Adrenal gland (tissue), 9 donors: ENCODE measurements at regions not wholly inside any gene's neighbourhood (a gene's known extent, or its start where the extent isn't known, plus 50 kb on each side); places are given as distances from the start of the nearest gene placed in this dataset.

ENCODE experiments used
- DNase-seq, 7 donors: peaks; one replicate each; pipeline ENCODE4 v3.0.0-alpha.2; 2019 to 2020
- H3K27ac ChIP-seq, 5 donors: fragments of 200-600 bp; sonication (generic) in 4 of 5; 1 replicate in 3 of 5; 2 replicates in 2 of 5; pipeline versions ENCODE4 v1.5.1 to v1.8.0; 2016 to 2020; ENCODE audit warnings: mild to moderate bottlenecking in 1 of 5
- H3K27me3 ChIP-seq: fragments of 200-600 bp; 2 replicates; pipeline ENCODE4 v1.8.0; 2021
- H3K36me3 ChIP-seq, 2 donors: fragments of 200-600 bp; replicated peaks in 1 of 2; 1 replicate in 1 of 2; 2 replicates in 1 of 2; pipeline versions ENCODE4 v1.5.1 to v1.8.0; 2018 to 2022
- H3K4me1 ChIP-seq, 2 donors: fragments of 200-600 bp; replicated peaks in 1 of 2; 1 replicate in 1 of 2; 2 replicates in 1 of 2; pipeline versions ENCODE4 v1.5.1 to v1.8.0; 2018 to 2021
- H3K4me3 ChIP-seq, 4 donors: fragments of 200-600 bp; sonication (generic) in 3 of 4; one replicate each; pipeline ENCODE4 v1.5.1; 2016 to 2018
- H3K9me3 ChIP-seq, 3 donors: fragments of 200-600 bp; sonication (generic) in 1 of 3; replicated peaks in 1 of 3; 1 replicate in 2 of 3; 2 replicates in 1 of 3; pipeline versions ENCODE4 v1.5.1 to v1.8.0; 2016 to 2021
- POLR2A ChIP-seq, 2 donors: fragments of 450-650 bp; IDR thresholded peaks; one replicate each; pipeline ENCODE4 v1.6.1; 2017; ENCODE audit warnings: antibody characterized with exemption in 2 of 2, mild to moderate bottlenecking in 2 of 2, moderate library complexity in 1 of 2
- WGBS, 4 donors: extraction: QIAGEN DNeasy Blood & Tissue Kit in 2 of 4; methylation state at CpG; one replicate each; pipeline versions ENCODE4 v1.1.5 to v1.1.7; 2013 to 2017; 5-methylcytosine and 5-hydroxymethylcytosine counted together
- intact Hi-C, 2 donors: fragments of 100-400 bp; cut with DNase I; formaldehyde crosslinking; loops; one replicate each; pipeline versions ENCODE4 v1.14.1 to v1.15.0; 2022 to 2023
- TF ChIP-seq, protein P1 (sequence below), 6 experiments: fragments of 450-650 bp in 4 of 6; fragments of 200-600 bp in 2 of 6; sonication (generic) in 1 of 6; IDR thresholded peaks; 1 replicate in 5 of 6; 2 replicates in 1 of 6; pipeline versions ENCODE4 v1.5.1 to v1.8.0; 2016 to 2021; ENCODE audit warnings: antibody characterized with exemption in 6 of 6, mild to moderate bottlenecking in 2 of 6, moderate library complexity in 1 of 6
- donor health status: healthy with polysubstance abuse.
- donor health status: Bipolar disorder and iron deficiency.
- donor health status: DM: yes; HTN: yes; CAD: no.
- donor health status: DM: no; HTN: no; CAD: no.
- donor health status: DM: no; HTN: no; CAD: no.

DNA sequence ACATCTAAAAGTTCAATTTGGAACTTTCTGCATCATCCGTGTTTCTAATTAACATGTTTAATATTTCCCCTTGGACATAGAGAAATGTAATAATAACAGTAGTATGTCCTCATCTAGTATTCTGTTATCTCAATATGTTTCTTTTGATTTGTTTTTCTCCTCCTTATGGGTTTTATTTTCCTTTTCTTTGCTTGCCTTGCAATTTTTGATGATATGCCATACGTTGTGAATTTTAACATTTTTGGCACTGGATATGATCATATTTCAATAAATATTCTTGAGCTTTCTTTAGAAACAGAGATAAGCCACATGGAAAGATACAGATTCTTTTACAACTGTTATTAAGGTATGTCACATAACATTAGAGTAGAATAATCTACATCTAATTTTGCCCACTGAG lies 1316.2 kb downstream of the CDH8 start:
- DNase-seq = no peak
- Histone ChIP-seq H3K9me3 (peaks cover 0 to 8% (median 0%) of the 10 kb centered on the region in 3 donors), H3K27me3 (no peaks in the 10 kb centered on the region), H3K4me1 (no peaks in the 10 kb centered on the region), H3K4me3 (no peak overlapping the region), H3K27ac (no peak overlapping the region), H3K36me3 (no peaks in the 10 kb centered on the region)
- TF ChIP-seq POLR2A (IDR thresholded peaks at IDR 0.05) = no peak
- TF ChIP-seq, protein P1, sequence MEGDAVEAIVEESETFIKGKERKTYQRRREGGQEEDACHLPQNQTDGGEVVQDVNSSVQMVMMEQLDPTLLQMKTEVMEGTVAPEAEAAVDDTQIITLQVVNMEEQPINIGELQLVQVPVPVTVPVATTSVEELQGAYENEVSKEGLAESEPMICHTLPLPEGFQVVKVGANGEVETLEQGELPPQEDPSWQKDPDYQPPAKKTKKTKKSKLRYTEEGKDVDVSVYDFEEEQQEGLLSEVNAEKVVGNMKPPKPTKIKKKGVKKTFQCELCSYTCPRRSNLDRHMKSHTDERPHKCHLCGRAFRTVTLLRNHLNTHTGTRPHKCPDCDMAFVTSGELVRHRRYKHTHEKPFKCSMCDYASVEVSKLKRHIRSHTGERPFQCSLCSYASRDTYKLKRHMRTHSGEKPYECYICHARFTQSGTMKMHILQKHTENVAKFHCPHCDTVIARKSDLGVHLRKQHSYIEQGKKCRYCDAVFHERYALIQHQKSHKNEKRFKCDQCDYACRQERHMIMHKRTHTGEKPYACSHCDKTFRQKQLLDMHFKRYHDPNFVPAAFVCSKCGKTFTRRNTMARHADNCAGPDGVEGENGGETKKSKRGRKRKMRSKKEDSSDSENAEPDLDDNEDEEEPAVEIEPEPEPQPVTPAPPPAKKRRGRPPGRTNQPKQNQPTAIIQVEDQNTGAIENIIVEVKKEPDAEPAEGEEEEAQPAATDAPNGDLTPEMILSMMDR (IDR thresholded peaks at IDR 0.05) = no peak
- WGBS, 4 donors = 66 to 79% (median 73%) methylated on average over 2 of the region's 2 CpGs
- intact Hi-C loops = no loop called here

DNA sequence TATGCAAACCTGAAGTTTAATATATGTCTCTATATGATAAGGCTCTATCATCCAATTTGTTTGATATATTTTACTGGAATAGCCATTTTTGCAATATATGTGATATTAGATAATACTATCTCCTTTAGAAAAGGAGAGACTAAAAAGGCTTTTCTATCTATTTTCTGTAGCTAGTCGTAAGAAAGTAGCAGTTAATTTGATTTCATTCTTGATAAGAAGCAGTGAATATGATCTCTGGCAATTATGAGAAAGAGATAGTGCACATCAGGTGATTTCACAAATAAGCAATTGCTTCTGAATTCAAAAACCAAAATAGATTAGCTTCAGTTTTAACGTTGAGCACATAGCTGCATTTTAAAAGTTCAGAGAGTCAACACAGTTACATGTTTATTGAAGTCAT lies 1318.4 kb downstream of the CDH8 start:
- TF ChIP-seq POLR2A (IDR thresholded peaks at IDR 0.05) = no peak
- TF ChIP-seq, protein P1 (IDR thresholded peaks at IDR 0.05) = no peak
- H3K27me3 ChIP-seq = no peaks in the 10 kb centered on the region
- no peaks in the 10 kb centered on the region for H3K36me3 ChIP-seq
- no peak overlapping the region for H3K27ac ChIP-seq
- H3K4me3 ChIP-seq = no peak overlapping the region
- no peak for DNase-seq
- 60 to 71% (median 68%) methylated on average over 2 of the region's 2 CpGs for WGBS, 4 donors
- no peaks in the 10 kb centered on the region for H3K4me1 ChIP-seq
- intact Hi-C loops = no loop called here
- peaks cover 0 to 8% (median 0%) of the 10 kb centered on the region in 3 donors for H3K9me3 ChIP-seq

DNA sequence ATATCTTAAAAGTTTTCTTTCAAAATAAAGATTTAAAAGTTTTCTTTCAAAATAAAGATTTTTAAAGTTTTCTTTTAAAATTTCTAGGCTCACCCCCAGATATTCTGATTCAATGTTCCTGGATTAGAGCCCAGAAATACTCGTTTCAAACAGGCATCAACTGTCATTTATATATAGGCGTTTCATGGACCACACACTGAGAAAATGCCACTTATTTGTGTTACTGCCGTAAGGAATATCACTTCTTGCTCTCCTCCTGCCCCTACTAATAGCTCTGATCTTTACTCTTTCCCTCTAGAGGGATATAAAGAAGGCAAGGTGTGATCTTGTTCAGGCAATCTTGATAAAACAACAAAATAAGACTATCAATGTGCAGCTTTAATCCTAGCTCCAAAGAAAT lies 1324.1 kb downstream of the CDH8 start:
- TF ChIP-seq, protein P1 (IDR thresholded peaks at IDR 0.05) = no peak
- TF ChIP-seq POLR2A (IDR thresholded peaks at IDR 0.05) = no peak
- DNase-seq = no peak
- intact Hi-C loops = no loop called here
- H3K27ac ChIP-seq = no peak overlapping the region
- no peaks in the 10 kb centered on the region for H3K4me1 ChIP-seq
- peaks cover 0 to 8% (median 0%) of the 10 kb centered on the region in 3 donors for H3K9me3 ChIP-seq
- WGBS, 4 donors = 28 to 42% (median 37%) methylated on average over 3 of the region's 3 CpGs
- no peak overlapping the region for H3K4me3 ChIP-seq
- H3K27me3 ChIP-seq = no peaks in the 10 kb centered on the region
- no peaks in the 10 kb centered on the region for H3K36me3 ChIP-seq

DNA sequence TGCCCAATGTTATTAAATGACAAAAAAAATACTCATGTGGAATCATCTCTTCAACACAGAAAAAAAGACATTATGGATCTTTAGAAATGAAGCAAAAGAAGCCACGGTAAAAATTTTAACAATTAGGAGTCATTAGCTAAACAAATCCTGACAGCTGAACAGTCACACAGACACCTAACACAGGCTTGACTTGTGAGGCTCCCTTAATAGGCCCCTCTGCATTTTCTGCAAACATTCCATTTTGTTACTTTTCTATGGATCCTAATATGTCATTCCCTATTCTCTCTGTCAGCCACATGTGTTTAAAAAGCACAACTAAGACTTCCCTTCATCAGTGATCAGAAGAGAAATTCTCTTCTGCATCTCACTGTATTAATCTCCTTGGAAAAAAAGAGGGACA lies 1331.5 kb downstream of the CDH8 start:
- intact Hi-C loops = no loop called here
- TF ChIP-seq, protein P1 (IDR thresholded peaks at IDR 0.05) = no peak
- TF ChIP-seq POLR2A (IDR thresholded peaks at IDR 0.05) = no peak
- DNase-seq = no peak
- 61 to 74% (median 70%) methylated on average over 1 of the region's 1 CpG for WGBS, 4 donors
- Histone ChIP-seq H3K36me3 (no peaks in the 10 kb centered on the region), H3K27me3 (no peaks in the 10 kb centered on the region), H3K4me1 (no peaks in the 10 kb centered on the region), H3K4me3 (no peak overlapping the region), H3K9me3 (no peaks in the 10 kb centered on the region), H3K27ac (no peak overlapping the region)
